ENCODE measurements at regions not wholly inside any gene's neighbourhood (a gene's known extent, or its start where the extent isn't known, plus 50 kb on each side); places are given as distances from the start of the nearest gene placed in this dataset.

- TF ChIP-seq CTCF (IDR thresholded peaks at IDR 0.05; ENCODE audit: extremely low read depth in 1 of 2, insufficient read depth in 1 of 2, low read depth in 1 of 2, low read length in 2 of 2) (no peak), EZH2 (IDR thresholded peaks at IDR 0.05; ENCODE audit: borderline replicate concordance, low read depth, low read length, severe bottlenecking) (no peak), POLR2A (IDR thresholded peaks at IDR 0.05; ENCODE audit: low read depth, low read length) (no peak), POLR2AphosphoS5 (IDR thresholded peaks at IDR 0.05; ENCODE audit: insufficient read depth, low read depth, low read length) (no peak), MYC (IDR thresholded peaks at IDR 0.05; ENCODE audit: low read depth, low read length) (no peak), FOS (IDR thresholded peaks at IDR 0.05; ENCODE audit: borderline replicate concordance, insufficient read depth, low read length) (no peak), GATA2 (IDR thresholded peaks at IDR 0.05; ENCODE audit: insufficient read depth, insufficient read length, low read depth, low read length) (no peak), JUN (IDR thresholded peaks at IDR 0.05; ENCODE audit: borderline replicate concordance, insufficient read depth, insufficient read length, low read depth) (no peak)
These were observed 166.5 kb downstream of the MINAR1 start for GRCh38 chr15:79598639-79599038.

Measured in endothelial cell of umbilical vein (primary cell).